IMR-90 (cell line): ENCODE measurements at regions not wholly inside any gene's neighbourhood (a gene's known extent, or its start where the extent isn't known, plus 50 kb on each side); places are given as distances from the start of the nearest gene placed in this dataset.

ENCODE experiments used
- ATAC-seq: fragments of 200-7000 bp; cut with Tn5 transposase; 2 replicates; pipeline ENCODE4 v1.9.1; 2020; ENCODE audit warnings: low read depth, mild to moderate bottlenecking, moderate library complexity
- BruUV-seq: library from RNA; stranded (reverse); fragments of 400-500 nt; replicated peaks from 2 replicates; lab custom pipeline; 2021; lab: Mats Ljungman, UMichigan
- CTCF ChIA-PET: fragments of 300-600 bp; formaldehyde crosslinking; extraction: SDS; loops from one replicate; lab custom pipeline; 2021; ENCODE audit warnings: antibody characterized with exemption; lab: Yijun Ruan, JAX
- POLR2A ChIA-PET: fragments of 300-600 bp; sonication (Branson Sonifier 250); formaldehyde crosslinking; loops from one replicate; lab custom pipeline; 2022; ENCODE audit warnings: antibody characterized with exemption; ENCODE audit not compliant: unreplicated experiment; lab: Charles Lee
- DNase-seq: peaks from one replicate; pipeline ENCODE4 v3.0.0; 2013
- H2AFZ ChIP-seq: replicated peaks from 2 replicates; pipeline ENCODE3; 2013; ENCODE audit warnings: low read length, mild to moderate bottlenecking; ENCODE audit not compliant: poor library complexity
- H2AK5ac ChIP-seq: 2 replicates; pipeline ENCODE4 v1.6.1; 2013; ENCODE audit warnings: low read depth, low read length, inconsistent platforms
- H2AK9ac ChIP-seq: replicated peaks from 2 replicates; pipeline ENCODE3; 2013; ENCODE audit warnings: mild to moderate bottlenecking, low read depth, low read length, moderate library complexity; ENCODE audit not compliant: poor library complexity
- H2BK120ac ChIP-seq: 2 replicates; pipeline ENCODE4 v1.6.1; 2013; ENCODE audit warnings: low read depth, low read length, inconsistent platforms
- H2BK15ac ChIP-seq: 3 replicates; pipeline ENCODE4 v1.6.1; 2013; ENCODE audit warnings: low read depth, low read length, inconsistent platforms
- H2BK20ac ChIP-seq: 2 replicates; pipeline ENCODE4 v1.6.1; 2013; ENCODE audit warnings: low read depth, mild to moderate bottlenecking, inconsistent platforms, low read length, moderate library complexity
- H2BK5ac ChIP-seq: 2 replicates; pipeline ENCODE4 v1.6.1; 2013; ENCODE audit warnings: mild to moderate bottlenecking, low read depth, low read length, inconsistent platforms; ENCODE audit not compliant: poor library complexity, severe bottlenecking
- H3K14ac ChIP-seq: replicated peaks from 2 replicates; pipeline ENCODE4 v1.6.1; 2013; ENCODE audit warnings: low read depth, low read length, inconsistent platforms
- H3K18ac ChIP-seq: 2 replicates; pipeline ENCODE4 v1.6.1; 2013; ENCODE audit warnings: low read depth, low read length, control low read depth
- H3K23ac ChIP-seq: 2 replicates; pipeline ENCODE4 v1.6.1; 2013; ENCODE audit warnings: low read depth, low read length, inconsistent platforms
- H3K27ac ChIP-seq: 2 replicates; pipeline ENCODE4 v1.5.1; 2013; ENCODE audit warnings: mild to moderate bottlenecking, control low read depth, low read length; ENCODE audit not compliant: insufficient read depth
- H3K27me3 ChIP-seq: 2 replicates; pipeline ENCODE4 v1.6.1; 2013; ENCODE audit warnings: low read length; ENCODE audit not compliant: control insufficient read depth, insufficient read depth
- H3K36me3 ChIP-seq: 2 replicates; pipeline ENCODE4 v1.6.1; 2013; ENCODE audit warnings: low read length, mixed read lengths; ENCODE audit not compliant: control insufficient read depth, insufficient read depth
- H3K4ac ChIP-seq: 2 replicates; pipeline ENCODE4 v1.6.1; 2013; ENCODE audit warnings: low read depth, low read length, inconsistent platforms
- H3K4me1 ChIP-seq: 2 replicates; pipeline ENCODE4 v1.6.1; 2013; ENCODE audit warnings: low read length, mixed read lengths; ENCODE audit not compliant: control insufficient read depth, insufficient read depth
- H3K4me2 ChIP-seq: 2 replicates; pipeline ENCODE4 v1.6.1; 2013; ENCODE audit warnings: low read depth, mild to moderate bottlenecking, control low read depth, low read length, moderate library complexity
- H3K4me3 ChIP-seq: 2 replicates; pipeline ENCODE4 v1.5.1; 2013; ENCODE audit warnings: low read depth, mild to moderate bottlenecking, control low read depth, low read length, moderate library complexity; ENCODE audit not compliant: insufficient read depth
- H3K56ac ChIP-seq: 2 replicates; pipeline ENCODE4 v1.6.1; 2013; ENCODE audit warnings: low read length, inconsistent platforms; ENCODE audit not compliant: insufficient read depth; ENCODE audit errors: extremely low read depth
- H3K79me1 ChIP-seq, 2 experiments: 2 replicates each; pipeline ENCODE4 v1.6.1; 2013; ENCODE audit warnings: low read length in 2 of 2, inconsistent platforms in 1 of 2, low read depth in 1 of 2
- H3K9ac ChIP-seq: 2 replicates; pipeline ENCODE4 v1.6.1; 2013; ENCODE audit warnings: low read depth, low read length, control low read depth
- H3K9me1 ChIP-seq: 2 replicates; pipeline ENCODE4 v1.6.1; 2013; ENCODE audit warnings: low read length, inconsistent platforms; ENCODE audit not compliant: insufficient read depth
- H3K9me3 ChIP-seq: 2 replicates; pipeline ENCODE4 v1.6.1; 2013; ENCODE audit warnings: low read length; ENCODE audit not compliant: control insufficient read depth, insufficient read depth
- H4K20me1 ChIP-seq: 2 replicates; pipeline ENCODE4 v1.6.1; 2013; ENCODE audit warnings: low read length, inconsistent platforms; ENCODE audit not compliant: insufficient read depth
- H4K5ac ChIP-seq: 2 replicates; pipeline ENCODE4 v1.6.1; 2013; ENCODE audit warnings: mild to moderate bottlenecking, low read depth, low read length, control low read depth
- H4K8ac ChIP-seq, 2 experiments: 2 replicates each; pipeline ENCODE4 v1.6.1; 2013; ENCODE audit warnings: low read depth in 2 of 2, low read length in 2 of 2, control low read depth in 1 of 2, inconsistent platforms in 1 of 2
- H4K91ac ChIP-seq: 2 replicates; pipeline ENCODE4 v1.6.1; 2013; ENCODE audit warnings: low read depth, low read length, inconsistent platforms; ENCODE audit not compliant: insufficient read depth
- BHLHE40 ChIP-seq: fragments of 150-350 bp; IDR thresholded peaks from 2 replicates; pipeline ENCODE4 v1.6.1; 2016; ENCODE audit warnings: mild to moderate bottlenecking, low read depth, low read length
- CEBPB ChIP-seq: IDR thresholded peaks from 2 replicates; pipeline ENCODE4 v1.6.1; 2012; ENCODE audit warnings: low read depth, low read length, improper control_type of control experiment
- CHD1 ChIP-seq: IDR thresholded peaks from 2 replicates; pipeline ENCODE4 v1.6.1; 2012; ENCODE audit warnings: low read depth, low read length, improper control_type of control experiment
- CTCF ChIP-seq: conservative IDR thresholded peaks from 2 replicates; pipeline ENCODE4 v1.5.1; 2012; ENCODE audit warnings: mild to moderate bottlenecking, low read depth, low read length, improper control_type of control experiment
- ELK1 ChIP-seq: fragments of 150-350 bp; IDR thresholded peaks from 2 replicates; pipeline ENCODE4 v1.6.1; 2016; ENCODE audit warnings: low read depth, mild to moderate bottlenecking, low read length, moderate library complexity, borderline replicate concordance
- FOS ChIP-seq: fragments of 150-350 bp; IDR thresholded peaks from 2 replicates; pipeline ENCODE4 v1.6.1; 2016; ENCODE audit warnings: low read depth, low read length
- MAFK ChIP-seq: IDR thresholded peaks from 2 replicates; pipeline ENCODE4 v1.6.1; 2012; ENCODE audit warnings: low read depth, low read length, improper control_type of control experiment
- MAZ ChIP-seq: IDR thresholded peaks from 2 replicates; pipeline ENCODE4 v1.6.1; 2012; ENCODE audit warnings: low read depth, mild to moderate bottlenecking, low read length, improper control_type of control experiment, moderate library complexity, borderline replicate concordance
- MXI1 ChIP-seq: IDR thresholded peaks from 2 replicates; pipeline ENCODE4 v1.6.1; 2012; ENCODE audit warnings: low read depth, mild to moderate bottlenecking, low read length, moderate library complexity, borderline replicate concordance
- NFE2L2 ChIP-seq: fragments of 150-350 bp; IDR thresholded peaks from 2 replicates; pipeline ENCODE4 v1.6.1; 2016; ENCODE audit warnings: low read depth, mild to moderate bottlenecking, low read length
- POLR2A ChIP-seq: IDR thresholded peaks from 2 replicates; pipeline ENCODE4 v1.6.1; 2012; ENCODE audit warnings: mild to moderate bottlenecking, low read depth, low read length
- RAD21 ChIP-seq: IDR thresholded peaks from 2 replicates; pipeline ENCODE4 v1.6.1; 2012; ENCODE audit warnings: low read length, improper control_type of control experiment
- RFX5 ChIP-seq: IDR thresholded peaks from 2 replicates; pipeline ENCODE4 v1.8.0; 2012; ENCODE audit warnings: low read depth, mild to moderate bottlenecking, low read length, moderate library complexity
- SMC3 ChIP-seq: fragments of 150-350 bp; IDR thresholded peaks from 2 replicates; pipeline ENCODE4 v1.6.1; 2016; ENCODE audit warnings: low read depth, mild to moderate bottlenecking, antibody characterized with exemption, low read length, moderate library complexity
- USF2 ChIP-seq: fragments of 150-350 bp; IDR thresholded peaks from 2 replicates; pipeline ENCODE4 v1.6.1; 2017; ENCODE audit warnings: mild to moderate bottlenecking, antibody characterized with exemption, low read length, low read depth
- WGBS, 2 experiments: methylation state at CpG; one replicate each; pipeline versions ENCODE4 v1.1.5 to v1.1.7; 2013; ENCODE audit warnings: missing lambda C conversion rate in 2 of 2; ENCODE audit not compliant: insufficient read length in 1 of 2; ENCODE audit errors: extremely low coverage in 2 of 2; 5-methylcytosine and 5-hydroxymethylcytosine counted together
- dilution Hi-C: fragments of 300-500 bp; cut with HindIII; formaldehyde crosslinking; loops from one replicate; pipeline ENCODE4 v1.14.3; 2018; ENCODE audit warnings: low sequenced_read_pairs; ENCODE audit not compliant: unreplicated experiment
- in situ Hi-C: fragments of 300-500 bp; cut with MboI; formaldehyde crosslinking; loops from 3 replicates; pipeline ENCODE4 v1.14.3; 2019; ENCODE audit warnings: low sequenced_read_pairs, inconsistent platforms, mixed read lengths
- intact Hi-C: fragments of 100-400 bp; cut with micrococcal nuclease; formaldehyde crosslinking; loops from 2 replicates; pipeline ENCODE4 v1.10.0; 2022

- no peak for ATAC-seq
- POLR2A ChIA-PET = no interaction called here
These were observed 566.7 kb upstream of the ROBO1 start for GRCh38 chr3:80334534-80334933.

More at GRCh38 chr3:80334534-80334933, 566.7 kb upstream of the ROBO1 start:
- Histone ChIP-seq H3K4ac (no peak overlapping the region), H3K14ac (no peak overlapping the region), H3K27me3 (no peaks in the 10 kb centered on the region), H2AK9ac (no peak overlapping the region), H3K27ac (no peak overlapping the region), H2AFZ (no peak overlapping the region), H4K5ac (no peak overlapping the region), H3K56ac (no peak overlapping the region), H3K36me3 (no peaks in the 10 kb centered on the region), H2BK15ac (no peak overlapping the region), H2BK20ac (no peak overlapping the region), H4K91ac (no peak overlapping the region), H3K23ac (no peak overlapping the region), H3K4me2 (no peak overlapping the region), H3K9ac (no peak overlapping the region), H3K18ac (no peak overlapping the region), H3K4me3 (no peak overlapping the region), H3K9me3 (peaks cover 7% of the 10 kb centered on the region), H3K9me1 (no peaks in the 10 kb centered on the region), H2AK5ac (no peak overlapping the region), H4K20me1 (no peaks in the 10 kb centered on the region), H2BK5ac (no peak overlapping the region), H3K79me1 (no peaks in the 10 kb centered on the region), H3K4me1 (no peaks in the 10 kb centered on the region), H2BK120ac (no peak overlapping the region), H4K8ac (no peak overlapping the region)
- no peak for TF ChIP-seq SMC3
- TF ChIP-seq BHLHE40 = no peak
- TF ChIP-seq FOS = no peak
- no peak for TF ChIP-seq USF2
- no peak for TF ChIP-seq POLR2A
- no peak for TF ChIP-seq RFX5
- TF ChIP-seq CEBPB = no peak
- TF ChIP-seq RAD21 = no peak
- TF ChIP-seq MAZ = no peak
- no peak for TF ChIP-seq MAFK
- TF ChIP-seq NFE2L2 = no peak
- no peak for TF ChIP-seq MXI1
- TF ChIP-seq ELK1 = no peak
- TF ChIP-seq CHD1 = no peak
- no peak for TF ChIP-seq CTCF
- intact Hi-C loops = no loop called here
- WGBS, 2 experiments = no CpG with 5 or more reads among the region's 2 CpGs
- CTCF ChIA-PET = no interaction called here
- dilution Hi-C loops = no loop called here
- DNase-seq = no peak
- in situ Hi-C loops = no loop called here
- BruUV-seq = no TSS peak
